ENCODE measurements at regions not wholly inside any gene's neighbourhood (a gene's known extent, or its start where the extent isn't known, plus 50 kb on each side); places are given as distances from the start of the nearest gene placed in this dataset.

DNA sequence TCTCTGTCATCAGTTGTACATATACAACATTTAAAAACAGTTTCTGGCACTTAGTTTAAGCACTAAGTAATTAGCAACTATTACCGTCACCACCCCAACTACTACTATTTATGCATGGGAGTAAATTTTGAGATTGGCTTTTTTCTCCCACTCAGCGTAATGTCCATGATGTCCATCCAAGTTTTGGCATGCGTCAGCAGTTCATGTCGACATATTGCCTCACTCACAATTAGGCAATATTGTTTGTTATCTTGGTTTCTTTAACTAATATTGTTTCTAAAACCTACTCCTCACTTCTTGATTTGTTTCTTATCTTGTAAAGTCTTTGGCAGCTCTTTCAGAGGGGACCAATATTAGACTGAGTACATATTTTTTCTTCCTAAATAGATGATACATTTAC lies 131.3 kb downstream of the KCNJ18 start:
- BruUV-seq (replicated peaks): no TSS peak
- H3K18ac ChIP-seq (ENCODE audit: low read depth, low read length): no peak overlapping the region
- no peaks in the 10 kb centered on the region for H3K27me3 ChIP-seq (ENCODE audit: control insufficient read depth, insufficient read depth, low read length)
- no peak overlapping the region for H3K14ac ChIP-seq (replicated peaks; ENCODE audit: low read depth, low read length)
- H2BK15ac ChIP-seq (ENCODE audit: low read depth, low read length): no peak overlapping the region
- in situ Hi-C loops (cut with MboI; ENCODE audit: low sequenced_read_pairs): no loop called here
- H3K36me3 ChIP-seq (ENCODE audit: control insufficient read depth, insufficient read depth, low read length): no peaks in the 10 kb centered on the region
- no peaks in the 10 kb centered on the region for H3K79me1 ChIP-seq (ENCODE audit: low read depth in 1 of 2, low read length in 2 of 2)
- ATAC-seq (ENCODE audit: low read depth): no peak
- H3K9me3 ChIP-seq (ENCODE audit: control insufficient read depth, insufficient read depth, low read length): peaks cover 11% of the 10 kb centered on the region
- H3K4me1 ChIP-seq (ENCODE audit: control insufficient read depth, insufficient read depth, low read length): no peaks in the 10 kb centered on the region
- H2BK20ac ChIP-seq (ENCODE audit: low read depth, low read length): no peak overlapping the region
- no peaks in the 10 kb centered on the region for H3K9me1 ChIP-seq (ENCODE audit: insufficient read depth, low read length)
- H4K20me1 ChIP-seq (ENCODE audit: insufficient read depth, low read length): no peaks in the 10 kb centered on the region
- POLR2A ChIA-PET (ENCODE audit: unreplicated experiment): no interaction called here
- H3K23ac ChIP-seq (ENCODE audit: low read depth, low read length): no peak overlapping the region
- no peak overlapping the region for H4K5ac ChIP-seq (ENCODE audit: low read depth, low read length)
- no peak overlapping the region for H3K27ac ChIP-seq (ENCODE audit: insufficient read depth, low read length)
- H3K4ac ChIP-seq (ENCODE audit: low read depth, low read length): no peak overlapping the region
- CTCF ChIA-PET: no interaction called here
- no peak overlapping the region for H3K4me2 ChIP-seq (ENCODE audit: low read depth, low read length)
- H2AK9ac ChIP-seq (replicated peaks; ENCODE audit: low read depth, low read length, poor library complexity): no peak overlapping the region
- DNase-seq: no peak
- H4K8ac ChIP-seq (ENCODE audit: low read depth in 2 of 2, low read length in 2 of 2): no peak overlapping the region
- no peak overlapping the region for H2AK5ac ChIP-seq (ENCODE audit: low read depth, low read length)
- no CpG with 5 or more reads among the region's 4 CpGs for WGBS, 2 experiments (ENCODE audit: extremely low coverage in 2 of 2, insufficient read length in 1 of 2)
- no peak overlapping the region for H2BK5ac ChIP-seq (ENCODE audit: low read depth, low read length, poor library complexity, severe bottlenecking)
- no peak overlapping the region for H4K91ac ChIP-seq (ENCODE audit: insufficient read depth, low read depth, low read length)
- H3K9ac ChIP-seq (ENCODE audit: low read depth, low read length): no peak overlapping the region
- TF ChIP-seq, protein P1, sequence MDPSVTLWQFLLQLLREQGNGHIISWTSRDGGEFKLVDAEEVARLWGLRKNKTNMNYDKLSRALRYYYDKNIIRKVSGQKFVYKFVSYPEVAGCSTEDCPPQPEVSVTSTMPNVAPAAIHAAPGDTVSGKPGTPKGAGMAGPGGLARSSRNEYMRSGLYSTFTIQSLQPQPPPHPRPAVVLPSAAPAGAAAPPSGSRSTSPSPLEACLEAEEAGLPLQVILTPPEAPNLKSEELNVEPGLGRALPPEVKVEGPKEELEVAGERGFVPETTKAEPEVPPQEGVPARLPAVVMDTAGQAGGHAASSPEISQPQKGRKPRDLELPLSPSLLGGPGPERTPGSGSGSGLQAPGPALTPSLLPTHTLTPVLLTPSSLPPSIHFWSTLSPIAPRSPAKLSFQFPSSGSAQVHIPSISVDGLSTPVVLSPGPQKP (IDR thresholded peaks at IDR 0.05; ENCODE audit: borderline replicate concordance, low read depth, low read length): no peak
- peak; percentile 53 for TF ChIP-seq MAFK (IDR thresholded peaks at IDR 0.05; ENCODE audit: low read depth, low read length)
- no peak overlapping the region for H2AFZ ChIP-seq (replicated peaks; ENCODE audit: low read length, poor library complexity)
- dilution Hi-C loops (cut with HindIII; ENCODE audit: low sequenced_read_pairs, unreplicated experiment): no loop called here
- no peak overlapping the region for H3K4me3 ChIP-seq (ENCODE audit: insufficient read depth, low read depth, low read length)
- intact Hi-C loops (cut with micrococcal nuclease): no loop called here
- no peak overlapping the region for H2BK120ac ChIP-seq (ENCODE audit: low read depth, low read length)
- no peak overlapping the region for H3K56ac ChIP-seq (ENCODE audit: extremely low read depth, insufficient read depth, low read length)

Measured in IMR-90 (cell line).